Keratinocyte (primary cell): ENCODE measurements at regions not wholly inside any gene's neighbourhood (a gene's known extent, or its start where the extent isn't known, plus 50 kb on each side); places are given as distances from the start of the nearest gene placed in this dataset.

Experiments
- DNase-seq: peaks from one replicate; pipeline ENCODE4 v3.0.0-alpha.2; 2011; ENCODE audit warnings: low read depth, missing footprints, low spot score
- FAIRE-seq: peaks from 2 replicates; lab custom pipeline; 2011; peaks lifted over from hg19 to GRCh38; lab: Jason Lieb, UNC
- H2AFZ ChIP-seq: 2 replicates; pipeline ENCODE4 v1.6.0; 2012; ENCODE audit warnings: low read length, control low read depth, inconsistent platforms; ENCODE audit not compliant: control insufficient read depth
- H3K27ac ChIP-seq: 2 replicates; pipeline ENCODE4 v1.5.1; 2011; ENCODE audit warnings: low read length; ENCODE audit not compliant: control insufficient read depth, insufficient read depth
- H3K27me3 ChIP-seq: 3 replicates; pipeline ENCODE4 v1.6.0; 2011; ENCODE audit warnings: low read length; ENCODE audit not compliant: control insufficient read depth, insufficient read depth; ENCODE audit errors: extremely low read depth
- H3K36me3 ChIP-seq, 2 experiments: 2 replicates in 1 of 2; 3 replicates in 1 of 2; pipeline ENCODE4 v1.5.1; 2011; ENCODE audit warnings: low read length in 2 of 2, mild to moderate bottlenecking in 1 of 2; ENCODE audit not compliant: control insufficient read depth in 2 of 2, insufficient read depth in 2 of 2; ENCODE audit errors: extremely low read depth in 1 of 2
- H3K4me1 ChIP-seq: 3 replicates; pipeline ENCODE4 v1.5.1; 2011; ENCODE audit warnings: low read length; ENCODE audit not compliant: control insufficient read depth, insufficient read depth; ENCODE audit errors: extremely low read depth
- H3K4me2 ChIP-seq: 3 replicates; pipeline ENCODE4 v1.6.0; 2011; ENCODE audit warnings: low read depth, low read length; ENCODE audit not compliant: control insufficient read depth, insufficient read depth; ENCODE audit errors: extremely low read depth
- H3K4me3 ChIP-seq, 3 experiments: fragments of 200-600 bp in 1 of 3; sonication (generic) in 1 of 3; 2 replicates in 2 of 3; 3 replicates in 1 of 3; pipeline ENCODE4 v1.5.1; 2011 to 2016; ENCODE audit warnings: low read length in 3 of 3, mild to moderate bottlenecking in 3 of 3, control low read depth in 2 of 3, inconsistent platforms in 1 of 3, low read depth in 1 of 3, mixed read lengths in 1 of 3, mixed run types in 1 of 3, moderate library complexity in 1 of 3; ENCODE audit not compliant: control insufficient read depth in 2 of 3, insufficient read depth in 2 of 3; ENCODE audit errors: extremely low read depth in 1 of 3
- H3K79me2 ChIP-seq: 2 replicates; pipeline ENCODE4 v1.6.0; 2012; ENCODE audit warnings: low read length; ENCODE audit not compliant: control insufficient read depth, insufficient read depth
- H3K9ac ChIP-seq: 3 replicates; pipeline ENCODE4 v1.6.0; 2011; ENCODE audit warnings: low read length; ENCODE audit not compliant: control insufficient read depth, insufficient read depth; ENCODE audit errors: extremely low read depth
- H3K9me1 ChIP-seq: 3 replicates; pipeline ENCODE4 v1.6.0; 2011; ENCODE audit warnings: low read length; ENCODE audit not compliant: control insufficient read depth, insufficient read depth; ENCODE audit errors: extremely low read depth
- H3K9me3 ChIP-seq: 2 replicates; pipeline ENCODE4 v1.5.1; 2012; ENCODE audit warnings: low read depth, low read length; ENCODE audit not compliant: control insufficient read depth
- H4K20me1 ChIP-seq: 3 replicates; pipeline ENCODE4 v1.6.0; 2011; ENCODE audit warnings: low read length; ENCODE audit not compliant: control insufficient read depth, insufficient read depth; ENCODE audit errors: extremely low read depth
- EZH2 ChIP-seq: IDR thresholded peaks from one replicate; pipeline ENCODE4 v1.6.1; 2012; ENCODE audit warnings: inconsistent platforms, mild to moderate bottlenecking, low read length, moderate library complexity
- dilution Hi-C: fragments of 300-500 bp; cut with MboI; formaldehyde crosslinking; loops from one replicate; pipeline ENCODE4 v1.7.0; 2020; ENCODE audit warnings: low sequenced_read_pairs; ENCODE audit not compliant: extremely low pct_ligation_motif_present
- TF ChIP-seq, protein P1 (sequence below), 3 experiments: IDR thresholded peaks in 1 of 3; conservative IDR thresholded peaks in 1 of 3; optimal IDR thresholded peaks in 1 of 3; 2 replicates in 2 of 3; 3 replicates in 1 of 3; pipeline versions ENCODE3 to v1.5.1; 2011; ENCODE audit warnings: low read length in 3 of 3, mild to moderate bottlenecking in 3 of 3, moderate library complexity in 2 of 3, control low read depth in 1 of 3, inconsistent platforms in 1 of 3; ENCODE audit not compliant: insufficient read depth in 2 of 3; ENCODE audit errors: extremely low read depth in 1 of 3

DNA sequence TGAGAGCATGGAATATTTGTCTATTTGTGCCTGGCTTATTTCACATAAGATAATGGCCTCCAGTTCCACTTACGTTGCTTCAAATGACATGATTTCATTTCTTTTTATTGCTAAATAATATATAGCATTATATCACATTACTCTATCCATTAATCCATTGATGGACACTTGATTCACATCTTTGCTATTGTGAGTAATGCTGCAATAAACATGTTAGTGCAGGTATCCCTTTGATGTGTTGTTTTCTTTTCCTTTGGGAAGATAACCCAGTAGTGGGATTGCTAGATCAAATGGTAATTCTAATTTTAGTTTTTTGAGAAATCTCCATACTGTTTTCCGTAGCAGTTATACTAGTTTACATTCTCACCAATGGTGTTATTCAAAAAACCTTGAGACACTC is 1343.3 kb upstream of the TMEFF2 start:
- H3K27me3 ChIP-seq, result no peaks in the 10 kb centered on the region
- H3K4me2 ChIP-seq, result no peak overlapping the region
- H3K9ac ChIP-seq, result no peak overlapping the region
- no peaks in the 10 kb centered on the region for H3K4me1 ChIP-seq
- H3K79me2 ChIP-seq, result no peaks in the 10 kb centered on the region
- no peak overlapping the region for H3K27ac ChIP-seq
- H3K9me1 ChIP-seq, result no peaks in the 10 kb centered on the region
- dilution Hi-C loops, result no loop called here
- no peaks in the 10 kb centered on the region for H3K9me3 ChIP-seq
- FAIRE-seq (no peak), DNase-seq (no peak)
- H2AFZ ChIP-seq, result no peak overlapping the region
- no peaks in the 10 kb centered on the region for H4K20me1 ChIP-seq
- H3K36me3 ChIP-seq, result no peaks in the 10 kb centered on the region
- no peak for TF ChIP-seq EZH2
- TF ChIP-seq, protein P1, sequence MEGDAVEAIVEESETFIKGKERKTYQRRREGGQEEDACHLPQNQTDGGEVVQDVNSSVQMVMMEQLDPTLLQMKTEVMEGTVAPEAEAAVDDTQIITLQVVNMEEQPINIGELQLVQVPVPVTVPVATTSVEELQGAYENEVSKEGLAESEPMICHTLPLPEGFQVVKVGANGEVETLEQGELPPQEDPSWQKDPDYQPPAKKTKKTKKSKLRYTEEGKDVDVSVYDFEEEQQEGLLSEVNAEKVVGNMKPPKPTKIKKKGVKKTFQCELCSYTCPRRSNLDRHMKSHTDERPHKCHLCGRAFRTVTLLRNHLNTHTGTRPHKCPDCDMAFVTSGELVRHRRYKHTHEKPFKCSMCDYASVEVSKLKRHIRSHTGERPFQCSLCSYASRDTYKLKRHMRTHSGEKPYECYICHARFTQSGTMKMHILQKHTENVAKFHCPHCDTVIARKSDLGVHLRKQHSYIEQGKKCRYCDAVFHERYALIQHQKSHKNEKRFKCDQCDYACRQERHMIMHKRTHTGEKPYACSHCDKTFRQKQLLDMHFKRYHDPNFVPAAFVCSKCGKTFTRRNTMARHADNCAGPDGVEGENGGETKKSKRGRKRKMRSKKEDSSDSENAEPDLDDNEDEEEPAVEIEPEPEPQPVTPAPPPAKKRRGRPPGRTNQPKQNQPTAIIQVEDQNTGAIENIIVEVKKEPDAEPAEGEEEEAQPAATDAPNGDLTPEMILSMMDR (optimal IDR thresholded peaks at IDR 0.05 in 1 of 3, IDR thresholded peaks at IDR 0.05 in 1 of 3, conservative IDR thresholded peaks at IDR 0.05 in 1 of 3; ENCODE audit: extremely low read depth in 1 of 3, insufficient read depth in 2 of 3, low read length in 3 of 3), result no peak
- H3K4me3 ChIP-seq, result no peak overlapping the region

DNA sequence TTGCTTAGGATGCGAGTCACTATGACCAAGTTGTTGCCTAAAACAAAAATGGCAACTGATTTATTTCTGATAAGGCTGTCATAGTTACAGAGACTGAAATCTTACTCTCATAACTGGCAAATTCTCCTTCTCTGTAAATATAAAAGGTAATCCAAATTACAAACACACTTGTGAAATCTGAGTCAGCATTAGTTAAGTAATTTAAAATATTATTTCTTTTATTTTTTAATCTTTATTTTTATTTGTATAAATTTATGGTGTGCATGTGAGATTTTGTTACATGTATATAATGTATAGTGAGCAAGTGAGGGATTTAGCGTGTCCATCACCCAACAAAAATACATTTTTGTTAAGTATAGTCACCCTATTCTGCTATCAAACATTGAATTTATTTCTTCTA is 1342.8 kb upstream of the TMEFF2 start:
- Histone ChIP-seq H3K27ac (no peak overlapping the region), H3K9me1 (no peaks in the 10 kb centered on the region), H3K4me1 (no peaks in the 10 kb centered on the region), H3K79me2 (no peaks in the 10 kb centered on the region), H3K27me3 (no peaks in the 10 kb centered on the region), H3K36me3 (no peaks in the 10 kb centered on the region), H3K4me2 (no peak overlapping the region), H3K9me3 (no peaks in the 10 kb centered on the region), H3K4me3 (no peak overlapping the region), H3K9ac (no peak overlapping the region), H2AFZ (no peak overlapping the region), H4K20me1 (no peaks in the 10 kb centered on the region)
- dilution Hi-C loops, result no loop called here
- DNase-seq (no peak), FAIRE-seq (no peak)
- no peak for TF ChIP-seq EZH2
- TF ChIP-seq, protein P1 (optimal IDR thresholded peaks at IDR 0.05 in 1 of 3, IDR thresholded peaks at IDR 0.05 in 1 of 3, conservative IDR thresholded peaks at IDR 0.05 in 1 of 3; ENCODE audit: extremely low read depth in 1 of 3, insufficient read depth in 2 of 3, low read length in 3 of 3), result no peak
